ENCODE measurements at regions not wholly inside any gene's neighbourhood (a gene's known extent, or its start where the extent isn't known, plus 50 kb on each side); places are given as distances from the start of the nearest gene placed in this dataset.

- no peak for DNase-seq (ENCODE audit: low read depth in 4 of 4, low spot score in 2 of 4)
Measured at GRCh38 chr2:196224756-196225155, 53.4 kb upstream of the STK17B start.

GRCh38 chr2:196225213-196225612 is 53.8 kb upstream of the STK17B start:
- no peak for DNase-seq (ENCODE audit: low read depth in 4 of 4, low spot score in 2 of 4)

GRCh38 chr2:196226058-196226706 is 54.8 kb upstream of the STK17B start:
- no peak for DNase-seq (ENCODE audit: low read depth in 4 of 4, low spot score in 2 of 4)

GRCh38 chr2:196226707-196227065 is 55.3 kb upstream of the STK17B start:
- DNase-seq (ENCODE audit: low read depth in 4 of 4, low spot score in 2 of 4), result no peak

GRCh38 chr2:196229013-196229412 is 57.6 kb upstream of the STK17B start:
- DNase-seq (ENCODE audit: low read depth in 4 of 4, low spot score in 2 of 4), result no peak

- no peak for DNase-seq (ENCODE audit: low read depth in 4 of 4, low spot score in 2 of 4)
Measured at GRCh38 chr2:196230061-196230854, 58.9 kb upstream of the STK17B start.

- DNase-seq (ENCODE audit: low read depth in 4 of 4, low spot score in 2 of 4), result no peak
Measured at GRCh38 chr2:196233021-196233804, 61.8 kb upstream of the STK17B start.

- DNase-seq (ENCODE audit: low read depth in 4 of 4, low spot score in 2 of 4), result no peak
Measured at GRCh38 chr2:196233805-196234475, 62.6 kb upstream of the STK17B start.

- no peak for DNase-seq (ENCODE audit: low read depth in 4 of 4, low spot score in 2 of 4)
Measured at GRCh38 chr2:196234672-196235071, 63.3 kb upstream of the STK17B start.

GRCh38 chr2:196238836-196239380 is 67.5 kb upstream of the STK17B start:
- no peak for DNase-seq (ENCODE audit: low read depth in 4 of 4, low spot score in 2 of 4)

- peak in 1 of 4 donors; percentile 9 for DNase-seq (ENCODE audit: low read depth in 4 of 4, low spot score in 2 of 4)
Measured at GRCh38 chr2:196239622-196240587, 68.5 kb upstream of the STK17B start.

- no peak for DNase-seq (ENCODE audit: low read depth in 4 of 4, low spot score in 2 of 4)
Measured at GRCh38 chr2:196241175-196241574, 69.8 kb upstream of the STK17B start.

GRCh38 chr2:196242131-196242620 is 70.8 kb upstream of the STK17B start:
- no peak for DNase-seq (ENCODE audit: low read depth in 4 of 4, low spot score in 2 of 4)

- no peak for DNase-seq (ENCODE audit: low read depth in 4 of 4, low spot score in 2 of 4)
Measured at GRCh38 chr2:196244516-196244915, 73.1 kb upstream of the STK17B start.

GRCh38 chr2:196244966-196245365 is 73.6 kb upstream of the STK17B start:
- no peak for DNase-seq (ENCODE audit: low read depth in 4 of 4, low spot score in 2 of 4)

GRCh38 chr2:196245378-196246140 is 74.2 kb upstream of the STK17B start:
- no peak for DNase-seq (ENCODE audit: low read depth in 4 of 4, low spot score in 2 of 4)

GRCh38 chr2:196247114-196247975 is 76.0 kb upstream of the STK17B start:
- DNase-seq (ENCODE audit: low read depth in 4 of 4, low spot score in 2 of 4), result no peak

- DNase-seq (ENCODE audit: low read depth in 4 of 4, low spot score in 2 of 4), result no peak
Measured at GRCh38 chr2:196247976-196248280, 76.5 kb upstream of the STK17B start.
